ENCODE measurements at regions not wholly inside any gene's neighbourhood (a gene's known extent, or its start where the extent isn't known, plus 50 kb on each side); places are given as distances from the start of the nearest gene placed in this dataset.

- Histone ChIP-seq H3K4me3 (replicated peaks; ENCODE audit: low read depth, low read length) (no peak overlapping the region), H3K27me3 (replicated peaks; ENCODE audit: control insufficient read depth, insufficient read depth, low read length) (no peaks in the 10 kb centered on the region), H3K36me3 (ENCODE audit: control insufficient read depth, insufficient read depth, low read length) (no peaks in the 10 kb centered on the region)
- DNase-seq (ENCODE audit: extremely low read depth, insufficient read length) = no peak
- no peak for TF ChIP-seq CTCF (IDR thresholded peaks at IDR 0.05; ENCODE audit: insufficient read depth, low read length, poor library complexity, severe bottlenecking)
Measured at GRCh38 chr9:22389271-22389670, 57.4 kb upstream of the DMRTA1 start.

- no peaks in the 10 kb centered on the region for H3K27me3 ChIP-seq (replicated peaks; ENCODE audit: control insufficient read depth, insufficient read depth, low read length)
- H3K36me3 ChIP-seq (ENCODE audit: control insufficient read depth, insufficient read depth, low read length) = no peaks in the 10 kb centered on the region
- H3K4me3 ChIP-seq (replicated peaks; ENCODE audit: low read depth, low read length) = no peak overlapping the region
- TF ChIP-seq CTCF (IDR thresholded peaks at IDR 0.05; ENCODE audit: insufficient read depth, low read length, poor library complexity, severe bottlenecking) = no peak
- DNase-seq (ENCODE audit: extremely low read depth, insufficient read length) = no peak
Measured at GRCh38 chr9:22392523-22392922, 54.1 kb upstream of the DMRTA1 start.

- no peak overlapping the region for H3K4me3 ChIP-seq (replicated peaks; ENCODE audit: low read depth, low read length)
- H3K36me3 ChIP-seq (ENCODE audit: control insufficient read depth, insufficient read depth, low read length) = no peaks in the 10 kb centered on the region
- H3K27me3 ChIP-seq (replicated peaks; ENCODE audit: control insufficient read depth, insufficient read depth, low read length) = no peaks in the 10 kb centered on the region
- no peak for TF ChIP-seq CTCF (IDR thresholded peaks at IDR 0.05; ENCODE audit: insufficient read depth, low read length, poor library complexity, severe bottlenecking)
- DNase-seq (ENCODE audit: extremely low read depth, insufficient read length) = no peak
Measured at GRCh38 chr9:22395687-22396141, 50.9 kb upstream of the DMRTA1 start.
